Heart left ventricle (tissue), 16 donors: ENCODE measurements at regions not wholly inside any gene's neighbourhood (a gene's known extent, or its start where the extent isn't known, plus 50 kb on each side); places are given as distances from the start of the nearest gene placed in this dataset.

Experiments used
- ATAC-seq, 4 donors: fragments of 200-7000 bp; cut with Tn5 transposase; one replicate each; pipeline ENCODE4 v1.9.1; 2020 to 2022; ENCODE audit warnings: moderate library complexity in 4 of 4, mild to moderate bottlenecking in 3 of 4, moderate number of reproducible peaks in 1 of 4
- DNase-seq, 5 donors: peaks; one replicate each; pipeline ENCODE4 v3.0.0-alpha.2; 2020
- H3K27ac ChIP-seq, 12 donors: fragments of 200-600 bp; sonication (generic) in 4 of 12; one replicate each; pipeline versions ENCODE4 v1.5.0 to v1.8.0; 2016 to 2022; ENCODE audit warnings: mild to moderate bottlenecking in 2 of 12
- H3K27me3 ChIP-seq, 9 donors: fragments of 200-600 bp; sonication (generic) in 2 of 9; one replicate each; pipeline versions ENCODE4 v1.5.1 to v1.8.0; 2016 to 2022; ENCODE audit warnings: mild to moderate bottlenecking in 3 of 9
- H3K36me3 ChIP-seq, 9 donors: fragments of 200-600 bp; sonication (generic) in 2 of 9; one replicate each; pipeline versions ENCODE4 v1.5.0 to v1.8.0; 2018 to 2022; ENCODE audit warnings: mild to moderate bottlenecking in 2 of 9
- H3K4me1 ChIP-seq, 12 donors: fragments of 200-600 bp; sonication (generic) in 4 of 12; one replicate each; pipeline versions ENCODE4 v1.5.0 to v1.8.0; 2016 to 2022; ENCODE audit warnings: mild to moderate bottlenecking in 3 of 12
- H3K4me3 ChIP-seq, 12 donors: fragments of 200-600 bp; sonication (generic) in 4 of 12; one replicate each; pipeline versions ENCODE4 v1.5.0 to v1.8.0; 2017 to 2022; ENCODE audit warnings: mild to moderate bottlenecking in 9 of 12, moderate library complexity in 4 of 12
- H3K9me3 ChIP-seq, 12 donors: fragments of 200-600 bp; sonication (generic) in 4 of 12; one replicate each; pipeline versions ENCODE4 v1.5.0 to v1.8.0; 2016 to 2022; ENCODE audit warnings: mild to moderate bottlenecking in 1 of 12
- CTCF ChIP-seq, 12 donors: fragments of 200-600 bp; sonication (generic) in 4 of 12; IDR thresholded peaks; one replicate each; pipeline versions ENCODE4 v1.5.0 to v1.8.0; 2018 to 2022; ENCODE audit warnings: antibody characterized with exemption in 12 of 12, mild to moderate bottlenecking in 5 of 12
- POLR2A ChIP-seq, 2 donors: fragments of 450-650 bp; IDR thresholded peaks; one replicate each; pipeline ENCODE4 v1.6.1; 2017; ENCODE audit warnings: antibody characterized with exemption in 2 of 2, mild to moderate bottlenecking in 2 of 2, moderate library complexity in 2 of 2
- WGBS, 4 donors: extraction: QIAGEN DNeasy Blood & Tissue Kit in 2 of 4; methylation state at CpG; one replicate each; pipeline versions ENCODE4 v1.1.5 to v1.1.7; 2013 to 2018; 5-methylcytosine and 5-hydroxymethylcytosine counted together
- intact Hi-C, 10 donors: fragments of 100-400 bp; cut with DNase I; formaldehyde crosslinking; loops; one replicate each; pipeline versions ENCODE4 v1.11.1 to v1.14.2; 2022
- donor health status: ischemic (EF 13 %, LVEDD 7.1; RV severe dilation, severe dysfunction).
- donor health status: healthy with polysubstance abuse.
- donor health status: DM: no; HTN: yes; CAD: no.
- donor health status: DM: no; HTN: no; CAD: no.
- donor health status: ischemic (EF 25% LVEDD 6.9; RV normal size, moderate dysfunction).
- donor health status: ischemic (EF 25% LVEDD 5.7; RV mildly dilated, moderate dysfunction).
- donor health status: healthy.
- donor health status: DM: yes; HTN: yes; CAD: no.
- donor health status: ischemic (EF 35%, LVEDD 5.7; RV mildly dilated, moderate dysfunction).
- donor health status: nonischemic (EF 11% LVEDD 7.7; RV severe dilation, severe dysfunction).
- donor health status: DM: yes; HTN: yes; CAD: no.
- donor health status: PGD.
- donor health status: ischemic (EF 29% LVEDD 5.4; RV normal size, mild dysfunction).
- donor health status: nonischemic (EF 23%, LVEDD 6.1; RV moderate dilation, normal function).

GRCh38 chr12:114888928-114889584, 205.1 kb upstream of the TBX3 start:
- TF ChIP-seq CTCF (IDR thresholded peaks at IDR 0.05) = no peak
- no peak for TF ChIP-seq POLR2A (IDR thresholded peaks at IDR 0.05)
- no peak overlapping the region for H3K4me3 ChIP-seq
- DNase-seq (no peak), ATAC-seq (no peak)
- H3K4me1 ChIP-seq = no peaks in the 10 kb centered on the region
- 88 to 98% (median 93%) methylated on average over 2 of the region's 2 CpGs for WGBS, 4 donors
- intact Hi-C loops = no loop called here
- H3K27me3 ChIP-seq = peaks cover 0 to 21% (median 0%) of the 10 kb centered on the region in 9 donors
- no peaks in the 10 kb centered on the region for H3K9me3 ChIP-seq
- no peaks in the 10 kb centered on the region for H3K36me3 ChIP-seq
- H3K27ac ChIP-seq = no peak overlapping the region

- intact Hi-C loops = no loop called here
- H3K27ac ChIP-seq = no peak overlapping the region
- peaks cover 0 to 23% (median 0%) of the 10 kb centered on the region in 9 donors for H3K27me3 ChIP-seq
- DNase-seq (no peak), ATAC-seq (no peak)
- TF ChIP-seq POLR2A (IDR thresholded peaks at IDR 0.05) (no peak), CTCF (IDR thresholded peaks at IDR 0.05) (no peak)
- H3K9me3 ChIP-seq = no peaks in the 10 kb centered on the region
- no peak overlapping the region for H3K4me3 ChIP-seq
- WGBS, 4 donors = 5 to 27% (median 18%) methylated on average over 1 of the region's 1 CpG
- H3K4me1 ChIP-seq = no peaks in the 10 kb centered on the region
- no peaks in the 10 kb centered on the region for H3K36me3 ChIP-seq
These were observed 204.5 kb upstream of the TBX3 start for GRCh38 chr12:114888448-114888847.

- no peak for ATAC-seq
- Histone ChIP-seq H3K36me3 (no peaks in the 10 kb centered on the region), H3K4me1 (no peaks in the 10 kb centered on the region), H3K9me3 (no peaks in the 10 kb centered on the region), H3K27ac (no peak overlapping the region), H3K27me3 (peaks cover 0 to 16% (median 0%) of the 10 kb centered on the region in 9 donors), H3K4me3 (no peak overlapping the region)
- no peak for DNase-seq
- intact Hi-C loops = no loop called here
- no peak for TF ChIP-seq POLR2A (IDR thresholded peaks at IDR 0.05)
- no peak for TF ChIP-seq CTCF (IDR thresholded peaks at IDR 0.05)
- 95 to 97% (median 96%) methylated on average over 4 of the region's 4 CpGs for WGBS, 4 donors
These were observed 201.5 kb upstream of the TBX3 start for GRCh38 chr12:114885501-114885900.

- Histone ChIP-seq H3K4me1 (no peaks in the 10 kb centered on the region), H3K4me3 (no peak overlapping the region), H3K36me3 (no peaks in the 10 kb centered on the region), H3K27ac (no peak overlapping the region), H3K27me3 (peaks cover 0 to 16% (median 0%) of the 10 kb centered on the region in 9 donors), H3K9me3 (no peaks in the 10 kb centered on the region)
- no peak for DNase-seq
- whole genome bisulfite sequencing, 4 donors = 78 to 85% (median 82%) methylated on average over 6 of the region's 6 CpGs
- TF ChIP-seq CTCF (IDR thresholded peaks at IDR 0.05) (no peak), POLR2A (IDR thresholded peaks at IDR 0.05) (no peak)
- intact Hi-C loops = no loop called here
- no peak for ATAC-seq
These were observed 200.6 kb upstream of the TBX3 start for GRCh38 chr12:114884575-114884974.
